CD4-positive, alpha-beta T cell (primary cell): ENCODE measurements at regions not wholly inside any gene's neighbourhood (a gene's known extent, or its start where the extent isn't known, plus 50 kb on each side); places are given as distances from the start of the nearest gene placed in this dataset.

Source experiments
- ATAC-seq: fragments of 200-7000 bp; cut with Tn5 transposase; one replicate; pipeline ENCODE4 v1.10.0; 2022; ENCODE audit warnings: mild to moderate bottlenecking; ENCODE audit not compliant: poor library complexity
- CTCF ChIA-PET: fragments of 350-600 bp; sonication (Branson Sonifier 250); formaldehyde crosslinking; loops from one replicate; lab custom pipeline; 2021; ENCODE audit warnings: antibody characterized with exemption, inconsistent platforms; lab: Charles Lee
- POLR2A ChIA-PET: fragments of 350-600 bp; sonication (Branson Sonifier 250); formaldehyde crosslinking; loops from one replicate; lab custom pipeline; 2021; ENCODE audit warnings: antibody characterized with exemption, inconsistent platforms; lab: Charles Lee
- DNase-seq, 14 experiments: peaks; one replicate each; pipeline ENCODE4 v3.0.0-alpha.2; 2013 to 2020; ENCODE audit warnings: mixed read lengths in 2 of 14
- H3K27ac ChIP-seq, 2 donors: one replicate each; pipeline versions ENCODE4 v1.5.1 to v1.7.0; 2013; ENCODE audit warnings: low read length in 2 of 2, low read depth in 1 of 2, mild to moderate bottlenecking in 1 of 2
- H3K27me3 ChIP-seq, 2 experiments: 1 replicate in 1 of 2; 2 replicates in 1 of 2; pipeline versions ENCODE4 v1.6.1 to v1.7.0; 2013; ENCODE audit warnings: low read length in 2 of 2, control low read depth in 1 of 2, mild to moderate bottlenecking in 1 of 2, moderate library complexity in 1 of 2; ENCODE audit not compliant: insufficient read depth in 2 of 2, control insufficient read depth in 1 of 2
- H3K36me3 ChIP-seq: one replicate; pipeline ENCODE4 v1.6.1; 2013; ENCODE audit warnings: low read length, control low read depth; ENCODE audit not compliant: insufficient read depth
- H3K4me1 ChIP-seq: one replicate; pipeline ENCODE4 v1.6.1; 2013; ENCODE audit warnings: low read length, control low read depth; ENCODE audit not compliant: insufficient read depth
- H3K4me3 ChIP-seq: one replicate; pipeline ENCODE4 v1.5.1; 2013; ENCODE audit warnings: mild to moderate bottlenecking, low read length, moderate library complexity
- H3K9me3 ChIP-seq, 2 experiments: 1 replicate in 1 of 2; 2 replicates in 1 of 2; pipeline versions ENCODE4 v1.6.1 to v1.7.0; 2013; ENCODE audit warnings: low read length in 2 of 2, mild to moderate bottlenecking in 2 of 2, control low read depth in 1 of 2, moderate library complexity in 1 of 2; ENCODE audit not compliant: control insufficient read depth in 1 of 2, insufficient read depth in 1 of 2
- H3K27ac Mint-ChIP-seq: one replicate; pipeline ENCODE4 v1.8.0; 2020; ENCODE audit warnings: mixed read lengths
- H3K27me3 Mint-ChIP-seq: one replicate; pipeline ENCODE4 v1.8.0; 2021; ENCODE audit warnings: mixed read lengths
- H3K36me3 Mint-ChIP-seq: one replicate; pipeline ENCODE4 v1.8.0; 2021; ENCODE audit warnings: low read depth, mixed read lengths
- H3K4me1 Mint-ChIP-seq: one replicate; pipeline ENCODE4 v1.8.0; 2021; ENCODE audit warnings: low read depth, mixed read lengths
- H3K4me3 Mint-ChIP-seq: one replicate; pipeline ENCODE4 v1.8.0; 2020; ENCODE audit warnings: mild to moderate bottlenecking, mixed read lengths
- H3K9me3 Mint-ChIP-seq: one replicate; pipeline ENCODE4 v1.8.0; 2020; ENCODE audit warnings: mixed read lengths
- intact Hi-C, 2 experiments: fragments of 100-400 bp; cut with DNase I in 1 of 2; cut with micrococcal nuclease in 1 of 2; formaldehyde crosslinking; loops; one replicate each; pipeline versions ENCODE4 v1.15.1 to v1.9.0; 2023 to 2025; cut with DNase I, micrococcal nuclease
- TF ChIP-seq, protein P1 (sequence below): fragments of 200-600 bp; IDR thresholded peaks from one replicate; pipeline ENCODE4 v1.8.0; 2022; ENCODE audit warnings: antibody characterized with exemption, mild to moderate bottlenecking

GRCh38 chr10:125495386-125495785 lies 187.6 kb downstream of the TEX36 start:
- intact Hi-C loops, result no loop called here
- TF ChIP-seq, protein P1, sequence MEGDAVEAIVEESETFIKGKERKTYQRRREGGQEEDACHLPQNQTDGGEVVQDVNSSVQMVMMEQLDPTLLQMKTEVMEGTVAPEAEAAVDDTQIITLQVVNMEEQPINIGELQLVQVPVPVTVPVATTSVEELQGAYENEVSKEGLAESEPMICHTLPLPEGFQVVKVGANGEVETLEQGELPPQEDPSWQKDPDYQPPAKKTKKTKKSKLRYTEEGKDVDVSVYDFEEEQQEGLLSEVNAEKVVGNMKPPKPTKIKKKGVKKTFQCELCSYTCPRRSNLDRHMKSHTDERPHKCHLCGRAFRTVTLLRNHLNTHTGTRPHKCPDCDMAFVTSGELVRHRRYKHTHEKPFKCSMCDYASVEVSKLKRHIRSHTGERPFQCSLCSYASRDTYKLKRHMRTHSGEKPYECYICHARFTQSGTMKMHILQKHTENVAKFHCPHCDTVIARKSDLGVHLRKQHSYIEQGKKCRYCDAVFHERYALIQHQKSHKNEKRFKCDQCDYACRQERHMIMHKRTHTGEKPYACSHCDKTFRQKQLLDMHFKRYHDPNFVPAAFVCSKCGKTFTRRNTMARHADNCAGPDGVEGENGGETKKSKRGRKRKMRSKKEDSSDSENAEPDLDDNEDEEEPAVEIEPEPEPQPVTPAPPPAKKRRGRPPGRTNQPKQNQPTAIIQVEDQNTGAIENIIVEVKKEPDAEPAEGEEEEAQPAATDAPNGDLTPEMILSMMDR, result no peak
- Mint-ChIP-seq H3K36me3 (no peaks in the 10 kb centered on the region), H3K27ac (no peak overlapping the region), H3K4me1 (no peaks in the 10 kb centered on the region), H3K4me3 (no peak overlapping the region), H3K9me3 (no peaks in the 10 kb centered on the region), H3K27me3 (peaks cover 5% of the 10 kb centered on the region)
- DNase-seq (no peak), ATAC-seq (no peak)
- Histone ChIP-seq H3K27me3 (no peaks in the 10 kb centered on the region), H3K4me1 (no peaks in the 10 kb centered on the region), H3K36me3 (no peaks in the 10 kb centered on the region), H3K9me3 (peaks cover 0 to 4% of the 10 kb centered on the region in 2 experiments), H3K4me3 (no peak overlapping the region), H3K27ac (no peak overlapping the region)
- ChIA-PET POLR2A (no interaction called here), CTCF (no interaction called here)

DNA sequence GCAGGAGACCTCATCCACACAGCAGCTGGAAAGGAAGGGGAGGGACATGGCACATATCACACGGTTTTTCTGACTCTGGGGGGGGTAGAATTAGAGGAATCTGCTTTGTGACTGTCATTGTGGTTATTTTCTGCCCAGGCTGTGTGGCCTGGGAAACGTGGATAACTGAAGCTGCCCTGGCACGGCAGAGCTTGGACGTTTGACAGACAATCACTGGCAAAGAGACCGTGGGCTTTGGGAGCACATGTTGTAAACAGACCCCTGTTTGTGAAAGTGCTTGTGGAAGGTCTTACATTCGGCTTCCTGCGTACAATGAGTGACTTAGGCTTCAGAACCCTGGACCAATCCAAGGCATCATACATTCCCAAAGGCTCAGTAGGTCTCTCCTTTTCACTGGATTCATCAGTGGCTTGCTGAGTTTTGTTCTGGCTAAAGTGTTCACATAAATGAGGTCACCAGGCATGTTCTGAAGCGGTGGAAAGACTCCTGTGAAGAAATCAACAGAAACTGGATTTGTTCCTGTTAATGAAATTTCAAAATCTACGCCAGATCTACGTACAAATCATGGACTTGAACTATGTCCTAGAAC lies 188.2 kb downstream of the TEX36 start:
- no peak overlapping the region for H3K27ac ChIP-seq
- intact Hi-C loops, result no loop called here
- TF ChIP-seq, protein P1, result no peak
- Mint-ChIP-seq H3K27ac (no peak overlapping the region), H3K4me3 (no peak overlapping the region), H3K27me3 (peaks cover 5% of the 10 kb centered on the region), H3K36me3 (no peaks in the 10 kb centered on the region), H3K9me3 (no peaks in the 10 kb centered on the region), H3K4me1 (no peaks in the 10 kb centered on the region)
- H3K36me3 ChIP-seq, result no peaks in the 10 kb centered on the region
- DNase-seq (no peak), ATAC-seq (no peak)
- H3K9me3 ChIP-seq, result no peaks in the 10 kb centered on the region
- ChIA-PET POLR2A (no interaction called here), CTCF (no interaction called here)
- no peaks in the 10 kb centered on the region for H3K4me1 ChIP-seq
- H3K27me3 ChIP-seq, result no peaks in the 10 kb centered on the region
- no peak overlapping the region for H3K4me3 ChIP-seq

GRCh38 chr10:125491381-125491780 lies 191.6 kb downstream of the TEX36 start:
- H3K27me3 ChIP-seq, result no peaks in the 10 kb centered on the region
- H3K9me3 Mint-ChIP-seq, result no peaks in the 10 kb centered on the region
- H3K4me3 ChIP-seq, result no peak overlapping the region
- no peaks in the 10 kb centered on the region for H3K36me3 Mint-ChIP-seq
- DNase-seq, result no peak
- no peak overlapping the region for H3K27ac Mint-ChIP-seq
- POLR2A ChIA-PET, result no interaction called here
- H3K36me3 ChIP-seq, result no peaks in the 10 kb centered on the region
- H3K27ac ChIP-seq, result no peak overlapping the region
- no peaks in the 10 kb centered on the region for H3K9me3 ChIP-seq
- CTCF ChIA-PET, result no interaction called here
- peaks cover 5% of the 10 kb centered on the region for H3K27me3 Mint-ChIP-seq
- TF ChIP-seq, protein P1, result no peak
- no peak overlapping the region for H3K4me3 Mint-ChIP-seq
- no peak for ATAC-seq
- H3K4me1 Mint-ChIP-seq, result no peaks in the 10 kb centered on the region
- H3K4me1 ChIP-seq, result no peaks in the 10 kb centered on the region
- intact Hi-C loops, result no loop called here
